DMS 273 (cell line): ENCODE measurements at regions not wholly inside any gene's neighbourhood (a gene's known extent, or its start where the extent isn't known, plus 50 kb on each side); places are given as distances from the start of the nearest gene placed in this dataset.

ENCODE experiments used
- DNase-seq: peaks from one replicate; lab custom pipeline; 2025; ENCODE audit not compliant: unreplicated experiment; lab: John Stamatoyannopoulos, UW

DNA sequence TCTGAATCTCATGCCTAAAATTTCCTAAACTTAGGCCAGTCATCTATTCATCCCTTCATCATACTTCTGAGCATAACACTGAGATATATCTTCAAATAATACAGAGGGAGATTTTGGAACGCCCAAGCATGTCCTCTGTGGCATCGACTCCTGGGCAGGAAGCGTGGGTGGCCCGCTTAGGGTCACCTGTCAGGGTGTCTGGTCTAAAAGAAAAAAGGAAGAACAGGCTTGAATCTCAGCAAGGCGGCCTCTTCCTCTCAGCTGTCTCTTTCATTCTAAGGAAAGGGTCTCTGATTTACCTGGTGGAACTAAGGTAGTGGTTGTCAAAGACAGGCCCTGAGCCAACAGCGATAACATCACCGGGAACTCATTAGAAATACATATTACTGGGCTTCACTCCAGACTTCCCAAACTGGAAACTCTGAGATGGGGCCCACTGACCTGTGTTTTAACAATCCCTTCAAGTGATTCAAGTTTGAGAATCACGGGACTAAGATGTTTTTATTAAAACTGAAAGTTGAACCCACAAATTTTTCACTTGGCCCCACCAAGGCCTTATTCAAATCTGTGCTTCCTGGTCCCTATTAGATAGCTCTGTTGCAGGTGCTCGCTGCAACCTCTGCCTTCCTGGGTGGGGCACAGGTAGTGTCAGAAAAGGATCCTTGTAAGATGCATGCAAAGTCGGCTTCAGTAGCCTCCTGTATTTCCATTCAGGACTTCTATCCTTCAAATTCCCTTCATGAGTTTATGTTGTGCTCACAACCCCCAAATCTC, 162.3 kb upstream of the CCDC68 start:
- no peak for DNase-seq

- no peak for DNase-seq
These were observed 161.6 kb upstream of the CCDC68 start for GRCh38 chr18:55120896-55121295.

GRCh38 chr18:55119434-55119833, 160.2 kb upstream of the CCDC68 start:
- no peak for DNase-seq

- no peak for DNase-seq
These were observed 159.8 kb upstream of the CCDC68 start for GRCh38 chr18:55119016-55119415.

- no peak for DNase-seq
These were observed 157.6 kb upstream of the CCDC68 start for GRCh38 chr18:55116863-55117262.

- no peak for DNase-seq
These were observed 156.3 kb upstream of the CCDC68 start for GRCh38 chr18:55115606-55116005.

GRCh38 chr18:55114876-55115275, 155.6 kb upstream of the CCDC68 start:
- no peak for DNase-seq

DNA sequence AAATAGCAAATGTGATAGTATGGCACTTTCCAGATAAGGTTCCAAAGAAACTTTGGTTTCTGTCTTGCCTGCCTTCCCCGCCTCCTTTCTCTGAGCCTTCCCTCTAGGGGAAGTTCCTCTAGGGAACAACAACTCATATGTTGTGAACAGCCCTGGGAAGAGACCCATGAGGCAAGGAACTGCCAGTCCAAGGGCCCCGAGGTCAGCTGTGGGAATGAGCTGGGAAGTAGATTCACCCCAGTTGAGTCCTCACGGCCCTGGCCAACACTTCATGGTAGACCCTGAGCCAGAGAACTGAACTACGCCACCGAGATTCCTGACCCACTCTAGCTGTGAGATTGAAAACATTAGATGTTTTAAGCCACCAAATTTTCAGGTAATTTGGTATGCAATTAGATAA, 154.5 kb upstream of the CCDC68 start:
- DNase-seq: no peak

GRCh38 chr18:55111271-55111670, 152.0 kb upstream of the CCDC68 start:
- no peak for DNase-seq

GRCh38 chr18:55110436-55110835, 151.2 kb upstream of the CCDC68 start:
- no peak for DNase-seq

DNA sequence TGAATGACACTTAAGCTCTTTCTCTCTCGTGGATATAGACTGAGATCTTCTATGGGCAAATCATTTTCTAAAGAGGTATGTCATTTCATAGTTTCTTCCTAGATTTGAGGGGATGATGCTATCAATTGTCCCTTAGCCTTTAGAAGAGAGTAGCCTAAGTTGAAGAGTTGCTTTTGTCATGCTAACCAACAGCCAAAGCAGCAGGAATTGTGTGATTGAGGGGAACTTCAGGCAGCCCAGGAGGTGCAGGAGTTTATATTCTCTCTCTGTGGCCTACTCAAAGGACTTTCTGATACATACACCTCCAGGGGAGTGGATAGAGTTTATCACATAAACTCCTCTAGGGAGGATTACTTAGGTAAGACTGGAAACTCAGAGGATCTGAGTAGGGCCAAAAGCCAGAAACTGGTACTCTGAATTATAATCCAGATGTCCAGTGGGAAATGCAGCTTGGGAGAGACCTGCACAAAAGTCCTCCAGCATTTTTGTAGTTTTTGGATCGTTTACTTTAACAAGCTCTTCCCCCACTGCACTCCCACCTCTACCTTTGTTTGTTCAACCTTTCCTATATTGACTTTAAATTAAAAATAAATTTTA, 150.7 kb upstream of the CCDC68 start:
- no peak for DNase-seq

DNA sequence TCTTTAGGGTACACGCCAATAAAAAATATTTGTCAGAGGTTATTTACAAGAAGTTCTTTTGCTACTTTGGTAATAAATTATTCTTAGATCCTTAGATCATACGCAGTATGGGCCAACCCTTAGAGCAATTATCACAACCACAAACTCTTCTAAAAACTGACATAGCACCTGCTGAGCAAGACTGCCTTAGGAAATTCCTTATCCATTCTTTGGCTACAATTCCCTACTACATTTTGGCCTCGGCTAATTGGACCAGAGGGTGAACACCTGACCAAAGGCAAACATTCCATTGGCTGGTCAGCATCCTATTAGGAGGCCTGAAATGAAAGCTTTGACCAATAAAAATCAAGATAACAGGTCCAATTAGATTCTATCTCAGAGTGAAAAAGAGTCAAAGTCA, 147.6 kb upstream of the CCDC68 start:
- no peak for DNase-seq

DNA sequence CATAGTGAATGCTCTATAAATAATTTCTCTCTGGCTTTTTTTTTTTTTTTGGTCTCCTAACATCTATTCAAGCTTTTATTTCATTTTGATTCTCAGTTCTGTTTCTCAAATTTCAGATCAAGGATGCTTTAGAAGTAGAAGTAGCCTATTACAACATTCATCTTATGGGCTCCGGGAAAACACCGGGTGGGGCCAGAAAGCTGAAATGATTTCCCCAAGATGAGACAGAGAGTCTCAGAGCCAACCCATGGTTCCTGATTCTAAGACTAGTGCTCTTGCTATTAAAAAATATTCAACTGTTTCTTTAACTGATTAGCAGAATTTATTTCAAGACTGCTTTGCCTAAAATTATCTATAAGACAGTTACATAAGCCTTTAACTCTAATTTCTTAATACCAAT, 147.2 kb upstream of the CCDC68 start:
- no peak for DNase-seq

GRCh38 chr18:55105873-55106272, 146.6 kb upstream of the CCDC68 start:
- DNase-seq: no peak

DNA sequence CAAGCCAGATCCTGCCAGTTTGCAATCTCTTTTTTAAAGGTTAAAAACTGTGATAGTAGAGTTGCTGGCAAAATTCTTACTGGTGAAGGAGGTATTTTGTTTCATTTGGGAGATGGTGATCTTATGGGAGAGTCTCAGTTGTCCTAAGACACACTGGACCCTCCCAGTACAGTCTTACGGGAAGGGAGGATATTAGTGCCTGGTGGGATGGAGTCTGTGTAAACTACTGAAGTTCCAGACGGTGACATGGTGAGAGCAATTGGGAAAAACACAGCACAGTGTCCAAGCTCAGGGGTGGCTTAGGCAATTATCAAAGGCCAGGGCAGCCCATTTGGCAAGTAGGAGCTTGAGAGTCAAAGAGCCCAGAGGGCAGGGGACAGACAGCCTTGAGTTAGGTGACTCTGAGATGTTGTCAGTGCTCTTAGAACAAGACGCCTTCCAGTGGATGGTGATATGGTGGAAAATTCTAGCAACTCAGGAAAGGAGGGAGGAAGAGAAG, 143.7 kb upstream of the CCDC68 start:
- DNase-seq: no peak

GRCh38 chr18:55102501-55102900, 143.2 kb upstream of the CCDC68 start:
- no peak for DNase-seq

DNA sequence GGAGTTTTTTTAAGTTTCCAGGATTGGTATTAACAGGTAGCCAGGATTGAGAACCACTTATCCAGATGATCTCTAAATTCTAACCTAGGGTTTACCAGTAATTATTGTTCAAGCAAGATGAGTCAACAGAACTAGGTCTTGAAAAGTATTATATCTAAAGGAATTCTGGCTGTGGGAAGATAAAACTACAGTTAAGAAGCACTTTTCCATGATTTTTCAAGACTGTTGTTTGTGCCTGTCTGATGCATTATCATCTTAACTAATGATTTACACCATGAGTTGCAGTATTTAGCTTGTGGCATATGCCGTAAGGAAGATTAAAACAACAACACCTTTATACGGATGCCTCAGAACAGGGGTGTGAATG, 142.2 kb upstream of the CCDC68 start:
- DNase-seq: no peak

DNA sequence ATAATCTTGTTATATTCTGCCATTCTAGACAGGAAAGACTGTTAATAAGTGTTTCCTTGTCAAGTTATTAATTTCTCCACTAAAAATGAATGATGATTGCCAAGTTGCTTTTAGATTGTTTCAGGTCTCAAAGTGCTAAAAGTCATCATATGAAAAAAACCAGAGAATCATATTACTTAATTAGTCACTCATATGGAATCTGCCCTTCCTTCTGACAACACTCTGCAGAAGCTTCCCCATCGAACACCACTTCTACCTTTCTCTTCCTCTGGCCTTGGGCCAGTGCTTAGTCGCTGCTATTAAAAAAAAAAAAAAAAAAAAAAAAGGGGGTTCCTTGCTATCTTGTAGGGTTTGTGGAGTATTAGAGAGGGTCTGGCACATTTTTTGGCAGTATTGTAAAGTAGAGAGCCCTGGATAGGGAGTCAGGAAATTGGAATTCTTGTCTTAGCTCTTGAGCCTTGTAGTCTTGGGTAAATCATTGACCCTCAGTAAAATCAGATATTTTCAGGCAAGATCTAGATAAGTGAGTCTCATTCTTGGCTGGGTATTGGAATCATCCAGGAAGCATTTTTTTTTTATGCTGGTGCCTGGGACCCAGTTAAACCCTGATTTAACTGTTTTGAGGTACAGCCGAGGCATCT, 141.7 kb upstream of the CCDC68 start:
- DNase-seq: no peak

DNA sequence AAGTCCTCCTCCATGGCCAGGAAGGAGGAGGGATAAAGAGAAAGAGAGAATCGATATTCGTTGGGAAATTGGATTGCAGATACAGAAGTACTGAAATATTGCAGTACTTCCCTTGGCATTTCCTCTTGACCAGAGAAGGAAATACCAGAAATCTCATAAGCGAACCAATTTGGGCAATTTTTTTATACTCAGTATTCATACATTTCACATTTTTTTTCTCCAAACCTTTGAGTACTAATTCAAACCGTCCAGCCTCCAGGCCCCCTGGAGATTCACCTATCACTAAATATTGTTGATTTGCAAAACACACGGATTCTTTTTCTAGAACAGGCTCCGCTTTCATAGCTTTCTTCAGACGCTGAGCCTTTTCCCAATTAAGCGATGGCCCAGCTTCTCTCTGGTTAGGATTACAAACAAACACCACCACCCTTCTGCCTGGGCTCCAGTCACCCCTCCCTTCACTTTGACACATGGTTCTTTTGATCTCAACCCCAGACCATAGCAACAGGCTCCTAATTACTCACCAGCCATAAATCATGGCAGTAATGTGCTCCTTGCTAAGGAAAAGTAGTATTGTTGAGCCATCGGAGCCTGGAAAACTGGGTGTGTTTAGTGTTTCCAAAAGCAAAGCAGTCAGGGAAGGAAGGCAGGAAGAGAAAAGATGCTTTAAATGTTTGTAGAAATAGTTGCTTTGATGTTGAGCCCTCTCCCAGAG, 138.4 kb upstream of the CCDC68 start:
- DNase-seq: peak; percentile 26

- peak; percentile 74 for DNase-seq
These were observed 137.1 kb upstream of the CCDC68 start for GRCh38 chr18:55096263-55096951.

DNA sequence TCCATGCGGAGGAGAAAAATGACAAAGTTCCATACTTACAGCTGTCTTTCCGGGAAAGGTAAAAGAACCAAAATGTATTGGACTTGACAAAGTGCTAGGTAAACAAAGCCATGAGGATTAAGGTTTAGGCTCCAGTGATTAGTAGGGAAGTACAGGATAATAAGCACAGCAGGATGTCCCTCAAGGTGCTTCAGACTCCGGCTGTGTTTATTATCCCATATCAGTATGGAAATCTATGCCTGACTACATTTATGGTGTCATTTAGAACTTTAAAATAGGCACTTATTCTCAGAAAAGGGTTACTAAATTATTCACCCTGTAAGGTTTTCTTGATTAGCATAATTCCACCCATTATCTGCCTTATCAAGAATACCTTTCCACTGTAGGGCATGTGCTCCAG, 136.3 kb upstream of the CCDC68 start:
- DNase-seq: no peak
